ENCODE measurements at regions not wholly inside any gene's neighbourhood (a gene's known extent, or its start where the extent isn't known, plus 50 kb on each side); places are given as distances from the start of the nearest gene placed in this dataset.

DNA sequence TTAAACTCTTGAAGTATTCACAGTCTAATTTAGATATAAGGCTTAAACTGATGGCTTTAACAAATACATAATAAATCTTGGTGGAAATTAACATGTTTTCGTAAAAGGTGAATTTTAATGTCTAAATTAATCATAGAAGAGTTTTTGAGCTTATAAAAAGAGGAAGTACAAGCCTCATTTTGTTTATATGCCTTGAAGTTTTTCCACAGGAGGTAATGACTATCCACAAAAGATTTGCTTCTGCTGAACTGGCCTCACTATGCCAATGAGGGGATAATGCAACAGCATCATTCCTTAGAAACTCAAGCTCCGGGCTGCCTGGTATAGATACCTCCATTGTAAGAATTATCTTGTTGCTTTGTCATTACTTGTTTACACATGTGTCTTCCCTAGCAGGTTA, 175.6 kb downstream of the DUSP6 start:
- TF ChIP-seq CTCF (IDR thresholded peaks at IDR 0.05) = no peak
- TF ChIP-seq EZH2 (IDR thresholded peaks at IDR 0.05) = no peak
- no peak for TF ChIP-seq EZH2phosphoT487 (IDR thresholded peaks at IDR 0.05)
